ENCODE measurements at regions not wholly inside any gene's neighbourhood (a gene's known extent, or its start where the extent isn't known, plus 50 kb on each side); places are given as distances from the start of the nearest gene placed in this dataset.

DNA sequence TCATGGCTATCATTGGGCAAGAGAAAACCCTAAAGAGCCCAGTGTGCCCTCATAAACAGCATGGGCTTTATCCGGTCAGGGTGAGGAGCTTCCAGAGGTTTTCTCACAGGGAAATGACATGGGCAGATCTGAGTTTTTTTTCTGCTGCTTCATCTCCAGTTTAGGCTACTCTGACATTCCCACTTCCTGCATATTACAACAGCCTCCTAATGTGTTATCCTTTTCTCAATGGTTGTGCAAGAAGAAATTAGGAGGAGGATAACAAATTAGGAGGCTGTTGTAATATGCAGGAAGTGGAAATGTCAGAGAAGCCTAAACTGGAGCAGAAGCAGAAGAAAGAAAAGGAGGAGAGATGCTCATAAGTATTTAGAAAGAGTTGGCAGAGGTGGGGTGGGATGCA, 175.6 kb downstream of the MTHFS start:
- no peak for DNase-seq (ENCODE audit: low spot score)
- TF ChIP-seq, protein P1, sequence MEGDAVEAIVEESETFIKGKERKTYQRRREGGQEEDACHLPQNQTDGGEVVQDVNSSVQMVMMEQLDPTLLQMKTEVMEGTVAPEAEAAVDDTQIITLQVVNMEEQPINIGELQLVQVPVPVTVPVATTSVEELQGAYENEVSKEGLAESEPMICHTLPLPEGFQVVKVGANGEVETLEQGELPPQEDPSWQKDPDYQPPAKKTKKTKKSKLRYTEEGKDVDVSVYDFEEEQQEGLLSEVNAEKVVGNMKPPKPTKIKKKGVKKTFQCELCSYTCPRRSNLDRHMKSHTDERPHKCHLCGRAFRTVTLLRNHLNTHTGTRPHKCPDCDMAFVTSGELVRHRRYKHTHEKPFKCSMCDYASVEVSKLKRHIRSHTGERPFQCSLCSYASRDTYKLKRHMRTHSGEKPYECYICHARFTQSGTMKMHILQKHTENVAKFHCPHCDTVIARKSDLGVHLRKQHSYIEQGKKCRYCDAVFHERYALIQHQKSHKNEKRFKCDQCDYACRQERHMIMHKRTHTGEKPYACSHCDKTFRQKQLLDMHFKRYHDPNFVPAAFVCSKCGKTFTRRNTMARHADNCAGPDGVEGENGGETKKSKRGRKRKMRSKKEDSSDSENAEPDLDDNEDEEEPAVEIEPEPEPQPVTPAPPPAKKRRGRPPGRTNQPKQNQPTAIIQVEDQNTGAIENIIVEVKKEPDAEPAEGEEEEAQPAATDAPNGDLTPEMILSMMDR (IDR thresholded peaks at IDR 0.05; ENCODE audit: extremely low read depth, missing control alignments), result no peak

DNA sequence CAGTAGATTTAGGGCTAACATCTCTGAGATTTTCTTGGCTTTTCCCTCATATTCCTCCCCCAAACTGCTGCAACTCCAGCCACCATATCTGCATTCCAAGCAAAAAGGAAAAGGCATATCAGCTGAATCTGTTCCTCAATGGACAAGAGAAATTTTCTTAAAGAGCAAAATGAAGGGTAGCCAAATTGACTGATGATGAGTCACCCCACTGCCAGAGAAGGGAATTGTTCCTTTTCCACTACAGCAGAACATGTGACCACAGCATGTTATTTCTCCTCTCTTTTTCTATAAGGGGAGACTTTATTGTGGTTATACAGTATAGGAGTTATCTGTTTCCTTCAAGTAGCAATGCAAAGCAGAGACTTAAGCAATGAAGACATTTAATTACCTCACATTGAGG, 172.5 kb downstream of the MTHFS start:
- DNase-seq (ENCODE audit: low spot score), result no peak

DNA sequence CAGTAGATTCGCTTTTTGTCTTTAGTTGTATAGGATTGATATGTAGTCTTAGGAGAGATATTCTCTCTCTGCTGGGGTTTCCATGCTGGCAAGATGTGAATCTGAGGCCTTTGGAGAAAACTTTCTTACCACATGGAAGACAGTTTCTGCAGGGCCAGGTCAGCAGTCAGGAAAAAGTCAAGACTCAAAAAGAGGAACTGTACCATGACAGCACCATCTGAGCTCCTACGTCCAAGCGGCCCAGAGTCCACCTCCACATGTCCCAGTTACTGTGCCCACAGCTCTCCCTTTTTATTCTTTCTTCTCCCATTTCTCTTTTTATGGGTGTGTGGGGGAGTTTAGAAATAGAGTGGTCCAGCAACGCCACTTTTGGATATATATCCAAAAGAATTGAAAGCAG, 172.0 kb downstream of the MTHFS start:
- DNase-seq (ENCODE audit: low spot score), result no peak
- TF ChIP-seq, protein P1 (IDR thresholded peaks at IDR 0.05; ENCODE audit: extremely low read depth, missing control alignments), result no peak

More for the DNA sequence above, 172.5 kb downstream of the MTHFS start:
- TF ChIP-seq, protein P1 (IDR thresholded peaks at IDR 0.05; ENCODE audit: extremely low read depth, missing control alignments), result no peak

DNA sequence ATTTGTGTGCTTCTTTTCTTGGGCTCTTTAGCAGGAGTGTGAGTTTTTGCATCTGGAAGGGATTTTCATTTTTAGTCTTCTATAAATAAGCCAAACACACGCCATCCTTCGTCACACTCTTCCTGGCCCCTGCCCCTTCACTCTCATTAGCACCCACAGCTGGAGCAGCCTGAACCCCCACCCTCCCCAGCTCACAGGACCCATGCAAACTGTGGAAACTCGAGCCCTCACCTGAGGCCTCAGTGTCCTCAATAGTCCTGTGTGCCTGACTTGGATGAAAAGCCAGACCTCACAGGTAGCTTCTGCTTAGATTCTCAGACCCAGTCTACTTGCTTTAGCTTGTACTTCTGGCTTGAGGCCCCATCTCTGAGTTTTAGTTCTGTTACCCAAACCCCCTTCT, 167.9 kb downstream of the MTHFS start:
- TF ChIP-seq, protein P1 (IDR thresholded peaks at IDR 0.05; ENCODE audit: extremely low read depth, missing control alignments), result no peak
- DNase-seq (ENCODE audit: low spot score), result no peak

DNA sequence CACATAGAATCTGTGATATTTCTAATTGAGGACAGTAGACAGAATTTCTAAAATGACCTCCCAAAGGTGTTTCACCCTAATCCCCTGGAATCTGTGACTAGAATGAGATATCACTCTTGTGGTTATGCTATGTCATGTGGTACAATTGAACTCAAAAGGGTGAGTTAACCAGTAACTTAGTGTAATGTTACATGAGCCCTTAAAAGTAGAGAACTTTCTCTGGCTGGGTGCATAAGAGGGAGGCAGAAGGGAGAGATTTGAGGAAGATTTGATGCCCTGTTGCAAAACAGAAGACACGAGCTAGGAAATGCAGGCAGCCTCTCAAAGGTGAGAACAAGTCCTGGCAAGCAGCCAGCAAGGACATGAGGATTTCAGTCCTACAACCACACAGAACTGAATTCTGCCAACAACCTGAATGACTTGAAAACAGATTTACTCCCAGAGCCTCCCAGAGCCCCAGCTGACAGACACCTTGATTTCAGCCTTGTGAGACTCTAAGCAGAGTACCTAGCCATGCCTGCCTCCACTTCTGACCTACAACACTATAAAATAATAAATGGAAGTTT, 160.3 kb downstream of the MTHFS start:
- DNase-seq (ENCODE audit: low spot score), result no peak
- TF ChIP-seq, protein P1 (IDR thresholded peaks at IDR 0.05; ENCODE audit: extremely low read depth, missing control alignments), result no peak

DNA sequence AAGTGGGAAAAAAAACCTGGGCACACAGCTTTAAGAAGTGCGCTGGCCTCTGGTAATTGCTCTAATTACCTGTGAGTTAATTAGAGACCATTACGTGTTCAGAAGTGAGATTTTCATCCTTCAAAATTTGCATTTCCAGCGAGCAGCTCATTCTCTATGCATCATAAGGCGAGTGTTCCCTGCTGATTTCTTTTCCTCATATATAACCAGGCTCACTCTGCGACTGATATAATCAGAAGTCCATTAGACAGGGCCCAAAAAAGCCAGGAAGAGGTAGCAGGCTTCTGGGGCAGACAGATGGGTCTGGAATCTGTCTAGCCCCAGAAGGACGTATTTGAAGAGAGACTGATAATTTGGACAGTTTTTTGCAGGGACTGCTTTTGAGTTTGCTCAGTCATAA, 158.7 kb downstream of the MTHFS start:
- TF ChIP-seq, protein P1 (IDR thresholded peaks at IDR 0.05; ENCODE audit: extremely low read depth, missing control alignments), result no peak
- DNase-seq (ENCODE audit: low spot score), result no peak

DNA sequence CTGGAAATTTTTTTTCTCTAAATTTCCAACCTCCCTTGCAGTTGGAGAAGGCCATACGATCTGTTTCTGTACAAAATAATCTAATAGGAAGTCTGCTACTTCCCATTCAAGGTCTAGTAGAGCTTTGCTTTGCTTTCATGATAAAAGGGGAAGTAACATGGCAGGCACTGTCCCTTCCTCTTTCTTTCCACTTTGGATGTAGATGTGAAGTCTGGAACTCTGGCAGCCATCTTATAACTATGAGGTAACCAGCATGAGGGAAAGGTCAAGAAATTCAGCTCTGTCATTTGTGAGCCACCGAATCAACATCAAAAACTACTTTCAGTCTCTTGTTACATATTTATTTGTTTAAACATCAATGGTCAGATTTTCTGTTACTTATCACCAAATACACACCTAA, 156.3 kb downstream of the MTHFS start:
- TF ChIP-seq, protein P1 (IDR thresholded peaks at IDR 0.05; ENCODE audit: extremely low read depth, missing control alignments), result no peak
- DNase-seq (ENCODE audit: low spot score), result no peak

All from GM20000 (cell line).